GM18907 (cell line): ENCODE measurements at regions not wholly inside any gene's neighbourhood (a gene's known extent, or its start where the extent isn't known, plus 50 kb on each side); places are given as distances from the start of the nearest gene placed in this dataset.
"Not testable (repeated sequence)": the region's sequence is repeated elsewhere in the genome, so short reads cannot be mapped to it uniquely, and the experiment has no call there.

Source experiments
- ATAC-seq: cut with Tn5 transposase; IDR thresholded peaks from one replicate; pipeline ENCODE4 v1.9.1; 2021; ENCODE audit warnings: mild to moderate bottlenecking, moderate library complexity; ENCODE audit not compliant: unreplicated experiment

DNA sequence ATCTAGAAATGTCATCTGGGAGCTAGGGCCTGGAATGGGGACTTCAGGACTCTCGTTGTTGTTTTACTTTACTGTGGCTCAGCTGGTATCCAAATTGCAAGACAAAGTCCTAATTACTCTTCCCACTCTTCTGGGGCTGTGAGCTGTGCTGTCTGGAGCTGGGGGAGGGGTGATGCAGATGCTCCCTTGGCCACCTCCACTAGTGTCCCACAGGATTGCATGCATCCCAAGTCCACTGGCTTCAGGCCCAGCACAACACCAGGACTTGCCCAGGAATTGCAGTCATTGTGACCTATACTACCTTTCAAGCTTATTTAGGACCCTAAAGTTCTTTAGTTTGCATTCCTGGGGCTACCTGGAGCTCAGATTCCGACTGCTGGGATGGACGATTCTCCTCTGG lies 366.1 kb upstream of the FAM47C start:
- no peak for ATAC-seq

DNA sequence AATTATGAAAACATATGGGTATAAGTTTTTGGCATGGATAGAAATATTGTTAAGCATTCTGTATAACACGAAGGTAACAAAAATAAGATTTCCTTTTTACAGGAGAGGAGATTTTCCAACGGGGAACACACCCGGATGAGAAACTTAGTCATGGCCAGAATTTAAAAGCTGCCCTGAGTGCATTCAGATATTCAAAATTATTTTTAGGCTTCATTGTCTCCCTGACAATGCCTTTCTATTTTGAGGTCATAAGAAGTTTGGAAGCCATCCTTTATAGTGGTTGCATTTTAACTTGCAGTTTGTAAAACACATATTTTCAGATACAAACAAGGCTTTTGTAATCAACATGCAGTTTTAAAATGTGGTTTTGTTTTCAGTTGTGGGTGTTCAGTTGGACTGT lies 357.5 kb upstream of the FAM47C start:
- ATAC-seq: no peak

DNA sequence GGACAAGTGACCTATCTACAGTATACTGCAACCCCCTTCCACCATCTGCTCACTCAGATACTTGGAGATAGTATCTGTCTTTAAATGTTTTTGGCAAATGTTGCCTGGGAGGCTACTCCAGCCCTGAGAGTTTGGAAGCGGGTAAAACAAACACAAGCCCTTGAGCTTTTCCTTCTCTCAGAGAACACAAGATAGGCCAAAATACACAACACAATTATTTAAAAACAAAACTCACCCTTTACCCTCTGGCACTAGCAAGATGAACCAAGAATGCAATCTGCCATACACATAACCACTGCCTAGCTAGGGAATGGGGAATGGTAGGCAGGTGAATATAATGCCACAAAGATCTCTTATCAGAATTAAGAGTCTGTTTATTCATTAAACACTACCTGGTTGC lies 324.7 kb upstream of the FAM47C start:
- ATAC-seq: no peak

DNA sequence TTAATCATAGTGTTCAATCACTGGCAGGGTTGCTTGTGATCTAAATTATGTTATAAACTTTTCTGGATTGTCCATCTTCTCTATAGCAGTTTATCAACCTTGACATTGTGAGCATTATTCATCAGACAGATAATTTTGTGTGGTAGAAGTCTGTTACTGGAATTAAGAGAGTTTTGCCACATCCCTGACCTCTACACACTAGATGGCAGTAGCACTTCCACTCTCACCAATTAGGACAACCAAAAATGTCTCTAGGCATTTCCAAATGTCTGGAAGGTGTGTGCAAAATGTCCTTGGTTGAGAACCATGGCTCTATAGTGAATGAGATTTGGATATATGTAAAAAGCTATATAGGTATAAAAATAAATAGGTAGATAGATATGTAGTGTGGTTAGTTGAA lies 324.1 kb upstream of the FAM47C start:
- no peak for ATAC-seq

DNA sequence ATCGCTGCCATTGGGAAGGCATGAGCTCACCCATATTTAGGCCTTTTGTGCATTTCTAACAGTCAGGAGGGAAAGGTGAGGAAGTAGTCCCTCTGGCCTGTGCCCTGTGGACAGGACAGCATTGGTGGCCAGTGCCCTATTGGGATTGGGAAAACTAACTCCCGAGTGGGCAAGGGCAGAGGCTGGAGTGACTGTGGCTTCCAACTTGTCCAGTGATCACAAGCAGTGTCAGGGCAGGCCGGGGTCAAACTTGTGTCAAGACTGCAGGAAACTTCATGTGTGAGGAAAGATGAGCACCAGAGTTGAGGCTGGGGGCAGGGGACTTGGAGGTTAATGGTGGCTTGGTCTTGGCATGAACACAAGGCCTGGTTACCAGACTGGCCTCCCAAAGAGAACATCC lies 286.2 kb upstream of the FAM47C start:
- ATAC-seq: no peak

DNA sequence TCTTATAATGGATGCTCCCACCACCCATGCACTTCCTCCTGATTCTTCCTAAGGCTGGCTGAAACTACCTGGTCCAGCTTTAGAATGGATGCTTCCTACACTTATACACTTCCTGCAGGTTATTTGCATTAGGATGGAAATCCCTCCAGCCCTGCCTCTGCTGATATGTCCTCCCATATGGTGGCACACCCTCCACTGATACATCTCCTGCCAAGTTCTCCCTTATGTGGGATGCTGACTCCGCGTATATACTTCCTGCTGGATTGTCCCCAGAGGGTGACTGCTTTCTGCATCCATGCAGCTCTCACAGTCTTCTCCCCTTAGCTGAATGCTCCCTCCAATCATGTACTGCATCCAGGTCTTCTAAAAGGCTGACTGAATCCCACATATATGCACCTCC lies 254.6 kb upstream of the FAM47C start:
- no peak for ATAC-seq

DNA sequence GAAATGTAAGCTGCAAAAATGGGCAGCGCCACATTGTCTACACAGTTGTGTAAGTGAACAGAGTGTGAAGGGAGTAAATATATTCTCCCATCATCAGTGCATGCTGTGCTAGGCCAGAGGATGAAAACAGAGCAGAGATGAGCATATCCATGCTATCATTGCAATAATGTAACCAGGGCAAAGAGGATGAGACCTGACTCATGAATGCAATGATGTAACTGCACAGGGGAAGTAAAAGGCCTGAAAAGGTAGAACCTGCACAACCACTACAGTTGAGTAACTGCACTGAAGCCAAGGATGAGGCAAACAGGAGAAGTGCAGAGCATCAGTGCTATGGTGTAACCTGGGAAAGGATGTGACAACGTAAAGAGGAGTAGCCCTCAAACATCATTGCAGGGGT lies 220.4 kb upstream of the FAM47C start:
- no peak for ATAC-seq

DNA sequence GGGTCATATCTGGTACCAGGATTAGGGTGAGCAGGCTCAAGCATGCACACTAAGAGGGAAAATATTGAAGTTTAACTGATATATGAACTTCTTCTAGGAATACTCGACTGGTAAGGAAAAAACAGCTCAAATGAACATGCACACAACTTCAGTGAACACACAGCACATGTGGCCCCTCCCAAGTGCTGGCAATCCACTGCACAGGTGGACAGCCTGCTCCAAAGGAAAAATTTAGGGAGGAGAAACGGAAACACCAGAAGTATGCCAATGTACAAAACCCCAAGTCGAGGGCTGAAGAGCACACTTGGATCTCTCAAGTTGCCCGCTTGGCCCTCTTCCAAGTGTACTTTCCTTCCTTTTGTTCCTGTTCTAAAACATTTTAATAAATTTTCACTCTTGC lies 205.0 kb upstream of the FAM47C start:
- no peak for ATAC-seq

DNA sequence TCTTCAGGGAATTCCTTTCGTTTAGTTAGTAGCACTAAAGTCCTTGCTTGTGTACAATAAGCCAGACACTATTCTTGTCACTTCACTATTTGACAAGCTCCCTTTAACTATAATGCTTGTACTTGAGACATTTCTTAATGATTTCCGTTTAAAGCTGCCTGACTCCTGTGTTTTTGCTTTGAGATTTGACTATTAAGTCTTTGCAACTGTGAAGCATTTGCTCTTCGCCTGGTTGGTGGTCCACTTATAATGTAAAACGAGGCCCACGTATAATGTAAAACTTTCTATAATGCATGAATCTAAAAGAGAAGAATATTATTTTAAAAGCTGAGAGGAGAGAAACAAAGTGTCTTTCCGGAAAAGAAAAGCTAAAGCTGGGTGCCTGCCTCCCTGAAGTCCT lies 204.1 kb upstream of the FAM47C start:
- no peak for ATAC-seq

DNA sequence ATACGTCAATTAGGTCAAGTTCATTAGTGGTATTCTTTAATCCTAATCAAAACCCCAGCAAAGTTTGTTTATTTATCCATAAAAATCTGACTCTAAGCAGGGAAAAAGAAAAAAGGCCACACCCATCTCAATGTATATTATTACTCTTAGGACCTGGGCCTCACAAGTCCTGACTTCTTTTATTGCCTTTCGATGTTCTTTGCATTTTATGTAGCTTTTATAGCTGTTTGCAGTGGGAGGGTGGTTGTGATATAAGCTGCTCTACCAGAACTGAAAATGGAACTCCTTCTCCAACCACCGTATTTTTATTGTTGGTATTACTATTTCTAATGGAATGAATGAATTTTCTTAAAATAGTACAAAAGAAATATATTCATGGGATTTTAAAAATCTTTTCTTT lies 163.3 kb upstream of the FAM47C start:
- no peak for ATAC-seq

DNA sequence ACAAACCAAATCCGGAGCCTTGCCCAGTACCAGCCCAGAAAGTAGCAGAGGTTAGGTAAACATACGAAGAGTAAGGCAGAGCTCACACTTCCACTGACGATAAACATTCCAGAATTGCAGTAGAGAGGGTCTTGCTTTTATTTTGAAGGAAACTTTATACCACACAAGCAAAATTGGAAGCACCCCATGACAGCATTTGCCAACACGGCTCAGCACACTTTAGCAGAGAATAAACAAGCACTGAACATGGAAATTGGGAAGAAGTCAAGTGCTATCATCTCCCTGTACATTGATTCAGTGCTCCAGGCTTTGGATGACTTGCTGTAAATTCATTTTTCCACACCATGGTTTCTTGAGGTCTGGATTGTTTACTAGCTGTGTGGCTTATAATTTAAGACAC lies 160.7 kb upstream of the FAM47C start:
- ATAC-seq: no peak

DNA sequence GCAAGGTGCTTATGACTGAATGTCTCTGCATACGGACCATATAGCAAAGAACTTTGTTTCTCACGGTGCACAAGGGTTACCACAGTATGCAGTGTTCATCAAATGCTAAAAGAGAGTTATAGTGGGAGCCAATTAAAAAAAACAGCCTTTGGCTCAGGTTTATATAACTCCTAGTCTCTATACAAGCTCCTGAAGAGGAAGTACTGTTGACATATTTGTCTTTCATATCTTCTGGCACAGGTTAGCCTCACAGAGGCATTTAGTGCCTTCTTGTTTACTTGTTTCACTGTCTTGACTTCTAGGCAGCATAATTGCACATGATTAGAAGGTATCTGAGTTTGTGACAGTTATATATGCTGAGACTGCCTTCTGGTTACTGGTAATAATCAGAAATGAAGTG lies 158.8 kb upstream of the FAM47C start:
- ATAC-seq: no peak

DNA sequence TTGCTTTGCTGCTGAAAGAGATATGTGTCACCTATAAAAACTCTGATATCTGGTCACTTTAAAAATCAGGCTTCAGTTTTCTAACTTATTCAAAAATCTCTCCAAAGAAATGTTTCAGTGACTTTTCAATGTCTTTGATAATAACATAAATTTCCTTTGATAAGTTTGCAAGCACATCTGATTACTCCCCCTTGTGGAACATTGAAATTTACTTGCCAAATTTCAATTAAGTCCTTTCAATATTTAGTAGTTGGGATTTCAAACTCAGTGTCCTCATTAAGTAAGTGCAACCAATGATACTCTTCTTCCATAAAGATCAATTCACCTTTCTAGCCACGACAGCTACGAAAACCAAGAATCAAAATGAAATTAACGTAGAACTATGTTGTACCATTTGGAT lies 151.3 kb upstream of the FAM47C start:
- ATAC-seq: no peak

DNA sequence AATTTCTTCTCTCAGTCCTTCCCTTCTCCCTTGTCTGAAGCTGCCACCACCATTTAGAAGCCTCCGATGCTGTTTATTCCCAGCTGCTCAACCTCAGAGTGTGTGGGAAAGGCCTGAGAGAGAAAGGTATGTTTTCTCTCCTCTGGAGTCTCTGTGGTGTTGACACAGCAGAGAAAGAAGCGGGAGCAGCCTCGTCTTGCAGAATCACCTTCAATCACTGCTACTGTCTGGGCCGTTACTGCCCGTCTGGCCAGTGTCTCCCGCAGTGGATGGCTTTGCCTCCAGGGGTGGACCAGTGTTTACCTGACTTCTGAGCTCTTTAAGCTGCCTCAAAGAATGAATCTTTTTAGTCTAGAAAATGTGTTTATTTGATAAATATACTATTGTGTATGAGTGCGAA lies 148.9 kb upstream of the FAM47C start:
- ATAC-seq: no peak

DNA sequence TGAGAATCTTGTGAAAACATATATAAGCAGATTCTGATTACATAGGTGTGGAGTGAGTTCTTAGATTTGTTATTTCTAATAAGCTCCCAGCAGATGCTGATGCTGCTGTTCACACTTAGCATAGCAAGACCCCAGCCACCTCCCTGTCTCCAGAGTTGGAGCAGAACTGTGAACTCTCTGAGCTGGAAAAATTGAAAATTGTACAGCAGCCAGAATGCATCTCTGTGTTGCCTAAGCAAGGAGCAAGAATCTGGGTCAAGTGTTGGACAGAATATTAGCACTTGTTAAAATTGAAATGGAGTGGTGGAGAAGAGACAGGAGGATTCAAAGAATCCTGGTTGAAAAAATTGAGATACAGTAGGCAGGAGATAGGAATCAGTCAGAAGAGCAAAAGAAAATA lies 146.6 kb upstream of the FAM47C start:
- ATAC-seq: no peak

DNA sequence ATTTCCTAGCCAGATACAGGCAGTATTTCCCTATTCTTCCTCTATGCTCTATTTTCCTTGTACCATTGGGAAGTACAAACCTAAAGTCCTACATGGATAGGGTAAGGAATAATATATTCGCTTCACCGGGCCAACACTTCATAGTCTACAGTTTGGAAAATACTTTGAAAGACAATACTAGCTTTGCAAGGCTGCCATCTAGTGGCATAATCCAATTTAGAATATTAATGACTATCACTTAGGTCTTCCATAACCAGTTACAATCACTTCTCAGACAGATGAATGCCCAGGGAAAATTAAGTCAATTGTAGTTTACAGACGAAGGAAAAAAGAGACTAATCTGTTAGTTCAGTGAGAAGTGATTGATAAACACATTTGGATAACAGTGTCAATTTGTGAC lies 141.0 kb upstream of the FAM47C start:
- peak; percentile 64 for ATAC-seq

DNA sequence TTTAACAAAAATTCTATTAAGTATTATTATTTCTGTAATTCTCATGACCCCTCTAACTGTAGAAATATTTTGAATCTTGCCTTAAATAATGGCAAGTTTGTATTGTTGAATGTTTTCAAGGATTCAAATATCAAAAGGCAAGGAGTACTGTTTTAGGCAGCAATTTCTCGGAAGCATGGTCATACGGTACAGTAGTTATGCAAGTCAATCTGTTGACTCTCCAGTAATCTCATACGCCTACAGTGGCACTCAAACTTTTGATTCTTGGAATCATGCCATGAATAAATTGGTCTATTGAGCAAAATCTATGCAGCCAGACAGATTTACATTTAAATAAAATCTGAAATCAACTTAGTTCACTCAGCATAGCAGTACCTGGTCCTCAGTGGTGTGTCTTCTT lies 139.6 kb upstream of the FAM47C start:
- no peak for ATAC-seq

DNA sequence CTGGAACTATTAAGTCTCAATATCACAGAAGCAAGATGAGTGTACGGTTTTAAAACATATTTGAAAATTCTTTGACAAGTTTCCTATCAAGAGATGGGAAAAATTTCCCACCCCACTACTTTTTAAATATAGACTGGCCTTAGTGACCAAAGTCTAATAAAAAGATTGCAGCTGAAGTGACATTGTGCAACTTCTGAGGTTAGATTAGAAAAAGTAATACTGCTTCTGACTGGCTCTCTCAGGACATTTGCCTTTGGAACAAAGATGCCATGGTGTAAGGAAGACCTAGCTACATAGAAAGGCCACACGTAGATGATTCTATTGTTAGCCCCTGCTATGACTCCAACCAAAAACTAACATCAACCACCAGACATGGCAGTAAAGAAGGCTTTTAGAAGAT lies 138.7 kb upstream of the FAM47C start:
- ATAC-seq: no peak

DNA sequence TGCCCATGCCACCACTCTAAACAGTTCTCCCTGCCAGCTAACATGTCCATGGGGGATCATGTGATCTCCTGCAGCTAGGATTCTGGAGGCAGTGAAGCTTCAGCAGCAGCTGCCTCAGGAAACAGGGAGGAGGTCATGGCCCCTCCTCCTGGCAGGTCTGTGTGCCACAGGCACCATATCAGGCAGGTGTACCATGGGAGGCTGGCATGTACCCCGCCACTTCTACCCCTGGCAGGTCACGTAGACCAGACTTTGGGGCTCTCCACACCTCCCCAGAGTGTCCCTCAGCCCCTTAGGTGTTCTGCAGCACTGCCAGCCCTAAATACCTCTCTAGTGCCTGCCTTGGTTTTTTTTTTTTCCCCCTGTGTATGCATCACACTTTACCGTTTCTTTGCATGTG lies 110.5 kb upstream of the FAM47C start:
- no peak for ATAC-seq

DNA sequence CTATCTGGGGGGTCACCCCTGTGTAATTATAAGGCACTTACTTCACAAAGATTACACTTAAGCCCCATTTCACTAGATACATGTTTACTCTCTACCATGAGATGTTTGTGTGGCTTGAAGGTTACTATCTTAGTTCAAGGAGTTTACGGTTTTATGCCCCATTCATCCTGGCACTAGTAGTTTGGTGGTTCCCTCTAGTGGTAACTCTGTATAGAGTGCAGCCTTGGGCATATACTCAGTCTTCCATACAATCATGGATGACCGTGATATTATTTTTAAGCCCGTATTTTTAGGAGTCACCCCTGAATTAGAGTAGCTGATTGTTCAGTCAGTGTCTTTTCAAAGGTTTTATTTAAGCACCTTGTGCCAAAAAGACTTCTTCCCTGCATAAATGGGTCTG lies 109.9 kb upstream of the FAM47C start:
- ATAC-seq: peak; percentile 73

DNA sequence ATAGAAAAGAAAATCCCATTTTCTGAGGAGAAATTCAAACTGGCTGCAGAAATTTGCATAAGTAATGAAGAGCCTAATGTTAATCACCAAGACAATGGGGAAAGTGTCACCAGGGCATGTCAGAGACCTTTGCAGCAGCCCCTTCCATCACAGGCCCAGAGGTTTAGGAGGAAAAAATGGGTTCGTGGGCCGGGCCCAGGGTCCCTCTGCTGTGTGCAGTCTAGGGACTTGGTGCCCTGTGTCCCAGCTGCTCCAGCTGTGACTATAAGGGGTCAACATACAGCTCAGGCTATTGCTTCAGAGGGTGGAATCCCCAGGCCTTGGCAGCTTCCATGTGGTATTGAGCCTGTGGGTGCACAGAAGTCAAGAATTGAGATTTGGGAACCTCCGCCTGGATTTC lies 103.6 kb upstream of the FAM47C start:
- ATAC-seq: not testable (repeated sequence)

DNA sequence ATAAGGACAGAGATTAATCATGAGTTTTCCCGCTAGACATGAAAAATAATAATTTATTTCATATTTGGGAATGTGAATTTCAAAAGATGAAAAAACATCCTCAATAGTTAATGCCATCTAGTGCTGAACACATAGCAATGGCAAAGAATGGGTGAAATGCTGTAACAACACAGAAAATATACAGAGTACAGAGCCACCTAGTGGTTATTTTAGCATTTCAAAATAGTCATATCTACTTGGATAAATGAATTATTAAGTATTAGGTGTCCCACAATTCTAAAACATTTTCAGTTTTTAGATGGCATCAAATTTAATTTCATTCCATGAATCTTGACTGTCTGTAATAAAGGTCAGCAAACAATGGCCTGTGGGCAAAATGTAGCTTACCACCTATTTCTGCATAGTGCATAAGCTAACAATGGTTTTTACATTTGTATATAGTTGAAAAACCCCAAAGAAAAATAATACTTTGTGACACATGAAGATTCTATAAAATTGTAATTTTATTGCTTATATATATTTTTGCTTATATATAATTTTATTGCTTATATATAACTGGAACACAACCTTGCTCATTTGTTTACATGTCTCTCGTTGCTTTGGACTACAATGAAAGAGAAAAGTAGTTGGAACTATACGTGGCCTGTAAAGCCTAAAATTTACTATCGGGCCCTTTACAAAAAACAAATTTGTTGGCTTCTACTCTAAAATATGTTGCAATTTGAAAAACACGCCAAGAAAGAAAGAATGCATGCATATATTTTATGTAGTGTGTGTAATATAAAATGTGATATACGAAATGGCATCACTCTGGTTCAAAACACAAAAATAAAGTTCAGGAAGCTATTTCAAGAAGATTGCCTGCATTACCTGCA lies 99.1 kb upstream of the FAM47C start:
- peak; percentile 93 for ATAC-seq

DNA sequence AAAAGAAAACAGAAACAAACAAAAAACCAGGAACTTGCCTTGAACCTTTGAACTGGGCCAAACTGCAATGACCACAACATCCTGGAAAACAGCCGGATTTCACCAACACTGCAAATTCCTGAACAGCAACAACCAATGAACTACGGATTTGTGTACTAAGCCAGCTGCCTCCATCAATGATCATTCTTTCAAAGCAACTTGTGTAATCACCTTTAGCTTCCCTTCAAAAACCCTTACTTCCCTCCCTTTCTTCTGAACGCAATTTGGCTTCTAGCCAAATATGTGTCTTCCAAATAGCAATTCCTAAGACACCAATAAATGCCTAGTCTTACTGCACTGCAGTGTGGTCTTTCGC lies 98.5 kb upstream of the FAM47C start:
- ATAC-seq: no peak
